ENCODE measurements at regions not wholly inside any gene's neighbourhood (a gene's known extent, or its start where the extent isn't known, plus 50 kb on each side); places are given as distances from the start of the nearest gene placed in this dataset.

DNA sequence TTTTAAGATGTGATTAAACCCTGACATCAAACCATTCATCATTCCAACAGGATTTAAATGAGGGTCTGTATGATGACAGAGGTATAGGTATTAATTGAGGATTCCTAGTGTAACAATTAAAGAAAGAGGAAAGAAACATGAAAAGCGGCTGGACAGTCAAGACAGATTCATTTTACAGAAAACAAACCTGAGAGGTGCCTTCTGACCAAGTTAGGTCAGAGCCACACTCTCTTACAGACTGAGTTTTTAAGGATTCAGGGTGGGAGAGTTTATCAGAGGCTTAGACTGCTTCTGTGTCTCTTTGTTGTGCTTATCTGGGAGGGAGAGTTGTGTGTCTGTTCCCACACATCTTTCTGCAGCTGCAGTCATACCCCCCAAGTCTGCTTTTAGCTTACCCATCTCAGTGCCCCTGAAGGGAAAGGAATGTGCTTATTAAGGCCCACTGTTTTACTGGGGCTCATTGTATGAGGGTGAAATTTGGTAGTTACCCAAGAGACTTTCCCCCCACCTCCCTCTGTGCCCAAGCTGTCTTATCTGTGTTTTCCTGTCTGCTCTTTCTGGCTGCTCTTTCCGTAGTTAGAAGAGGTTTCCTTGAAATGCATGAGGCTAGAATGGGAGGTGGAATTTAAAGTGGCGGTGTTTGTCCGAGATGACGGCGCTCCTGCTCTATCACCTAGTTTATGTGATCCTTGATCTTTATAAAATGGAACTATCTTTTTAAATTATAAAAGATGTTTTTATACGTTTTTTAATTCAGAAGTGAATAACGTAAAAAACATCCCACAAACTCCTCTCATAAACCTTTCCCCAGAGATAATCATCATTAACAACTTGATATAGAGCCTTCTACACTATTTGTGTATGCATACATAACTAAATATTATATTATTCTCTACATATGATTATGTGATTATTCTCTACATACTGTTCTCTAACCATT is 96.0 kb upstream of the TNFSF4 start:
- TF ChIP-seq POLR2A (IDR thresholded peaks at IDR 0.05) (no peak), EP300 (IDR thresholded peaks at IDR 0.05) (no peak)
- H3K27me3 ChIP-seq = no peaks in the 10 kb centered on the region
- no peak overlapping the region for H3K27ac ChIP-seq
- no peak for DNase-seq
- no peaks in the 10 kb centered on the region for H3K4me1 ChIP-seq
- H3K36me3 ChIP-seq = no peaks in the 10 kb centered on the region
- H3K4me3 ChIP-seq = no peak overlapping the region
- WGBS, 2 donors = 57 to 62% methylated on average over 8 of the region's 8 CpGs
- no peaks in the 10 kb centered on the region for H3K9me3 ChIP-seq
- no peak for ATAC-seq (ENCODE audit: low FRiP score in 2 of 2)

- H3K4me1 ChIP-seq = no peaks in the 10 kb centered on the region
- DNase-seq = no peak
- WGBS, 2 donors = 89 to 91% methylated on average over 1 of the region's 1 CpG
- H3K27me3 ChIP-seq = no peaks in the 10 kb centered on the region
- H3K36me3 ChIP-seq = no peaks in the 10 kb centered on the region
- H3K27ac ChIP-seq = no peak overlapping the region
- no peaks in the 10 kb centered on the region for H3K9me3 ChIP-seq
- TF ChIP-seq POLR2A (IDR thresholded peaks at IDR 0.05) (no peak), POLR2AphosphoS5 (IDR thresholded peaks at IDR 0.05) (no peak)
- no peak overlapping the region for H3K4me3 ChIP-seq
- no peak for ATAC-seq (ENCODE audit: low FRiP score in 2 of 2)
These were observed 96.9 kb upstream of the TNFSF4 start for GRCh38 chr1:173303984-173304383.

GRCh38 chr1:173304529-173305227 is 97.5 kb upstream of the TNFSF4 start:
- Histone ChIP-seq H3K4me3 (no peak overlapping the region), H3K27me3 (no peaks in the 10 kb centered on the region), H3K36me3 (no peaks in the 10 kb centered on the region), H3K4me1 (no peaks in the 10 kb centered on the region), H3K27ac (no peak overlapping the region), H3K9me3 (no peaks in the 10 kb centered on the region)
- WGBS, 2 donors = 65 to 71% methylated on average over 1 of the region's 1 CpG
- no peak for TF ChIP-seq EP300 (IDR thresholded peaks at IDR 0.05)
- TF ChIP-seq POLR2AphosphoS5 (IDR thresholded peaks at IDR 0.05) = no peak
- TF ChIP-seq, protein P1, sequence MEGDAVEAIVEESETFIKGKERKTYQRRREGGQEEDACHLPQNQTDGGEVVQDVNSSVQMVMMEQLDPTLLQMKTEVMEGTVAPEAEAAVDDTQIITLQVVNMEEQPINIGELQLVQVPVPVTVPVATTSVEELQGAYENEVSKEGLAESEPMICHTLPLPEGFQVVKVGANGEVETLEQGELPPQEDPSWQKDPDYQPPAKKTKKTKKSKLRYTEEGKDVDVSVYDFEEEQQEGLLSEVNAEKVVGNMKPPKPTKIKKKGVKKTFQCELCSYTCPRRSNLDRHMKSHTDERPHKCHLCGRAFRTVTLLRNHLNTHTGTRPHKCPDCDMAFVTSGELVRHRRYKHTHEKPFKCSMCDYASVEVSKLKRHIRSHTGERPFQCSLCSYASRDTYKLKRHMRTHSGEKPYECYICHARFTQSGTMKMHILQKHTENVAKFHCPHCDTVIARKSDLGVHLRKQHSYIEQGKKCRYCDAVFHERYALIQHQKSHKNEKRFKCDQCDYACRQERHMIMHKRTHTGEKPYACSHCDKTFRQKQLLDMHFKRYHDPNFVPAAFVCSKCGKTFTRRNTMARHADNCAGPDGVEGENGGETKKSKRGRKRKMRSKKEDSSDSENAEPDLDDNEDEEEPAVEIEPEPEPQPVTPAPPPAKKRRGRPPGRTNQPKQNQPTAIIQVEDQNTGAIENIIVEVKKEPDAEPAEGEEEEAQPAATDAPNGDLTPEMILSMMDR (IDR thresholded peaks at IDR 0.05) = no peak
- no peak for TF ChIP-seq POLR2A (IDR thresholded peaks at IDR 0.05)
- ATAC-seq (ENCODE audit: low FRiP score in 2 of 2) (no peak), DNase-seq (no peak)

DNA sequence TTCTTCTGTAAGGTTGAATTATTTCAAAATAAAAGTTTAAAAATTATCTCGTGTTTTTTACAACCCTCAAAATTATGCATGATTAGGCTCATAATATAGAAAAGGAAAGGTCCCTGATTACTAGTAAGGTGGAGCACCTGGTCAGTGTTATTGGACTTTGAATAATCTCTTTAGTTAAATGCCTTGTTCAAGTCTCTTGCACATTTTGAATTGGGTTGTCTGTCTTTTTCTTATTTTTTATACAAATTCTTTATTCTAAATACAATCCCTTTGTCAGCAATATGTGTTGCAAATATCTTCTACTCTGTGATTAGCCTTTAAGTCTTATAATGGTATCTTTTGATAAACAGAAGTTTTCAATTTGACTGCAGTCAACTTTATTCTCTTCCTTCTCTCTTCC is 100.7 kb upstream of the TNFSF4 start:
- ATAC-seq (ENCODE audit: low FRiP score in 2 of 2) (no peak), DNase-seq (no peak)
- Histone ChIP-seq H3K9me3 (no peaks in the 10 kb centered on the region), H3K27me3 (no peaks in the 10 kb centered on the region), H3K27ac (no peak overlapping the region), H3K36me3 (no peaks in the 10 kb centered on the region), H3K4me3 (no peak overlapping the region), H3K4me1 (no peaks in the 10 kb centered on the region)
- TF ChIP-seq EP300 (IDR thresholded peaks at IDR 0.05) = no peak
- WGBS, 2 donors = 79 to 88% methylated on average over 1 of the region's 1 CpG

DNA sequence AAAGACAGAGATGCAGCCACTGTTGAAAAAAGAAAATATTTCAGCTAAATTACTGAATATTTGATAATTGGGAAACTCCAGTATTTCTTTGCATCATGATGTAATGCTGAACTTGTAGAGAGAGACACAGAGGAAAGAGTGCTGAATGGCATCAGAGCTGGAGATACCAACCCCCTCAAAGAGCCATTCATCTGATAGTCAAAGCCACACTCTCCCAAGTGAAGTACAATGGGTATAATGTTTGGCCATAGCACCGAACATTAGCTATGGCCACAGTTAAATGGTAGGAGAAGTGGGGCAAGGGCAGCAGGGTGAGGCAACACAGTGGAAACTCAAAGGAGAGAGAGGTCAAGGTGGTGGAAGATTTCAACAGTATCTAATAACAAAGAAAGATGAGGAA is 107.5 kb upstream of the TNFSF4 start:
- H3K4me3 ChIP-seq = no peak overlapping the region
- H3K27me3 ChIP-seq = no peaks in the 10 kb centered on the region
- H3K4me1 ChIP-seq = no peaks in the 10 kb centered on the region
- DNase-seq = no peak
- no peak overlapping the region for H3K27ac ChIP-seq
- H3K36me3 ChIP-seq = no peaks in the 10 kb centered on the region
- H3K9me3 ChIP-seq = no peaks in the 10 kb centered on the region
- 94 to 100% methylated on average over 1 of the region's 1 CpG for WGBS, 2 donors
- no peak for TF ChIP-seq POLR2A (IDR thresholded peaks at IDR 0.05)
- no peak for TF ChIP-seq POLR2AphosphoS5 (IDR thresholded peaks at IDR 0.05)
- TF ChIP-seq, protein P1 (IDR thresholded peaks at IDR 0.05) = no peak
- TF ChIP-seq EP300 (IDR thresholded peaks at IDR 0.05) = no peak
- no peak for ATAC-seq (ENCODE audit: low FRiP score in 2 of 2)

- TF ChIP-seq EP300 (IDR thresholded peaks at IDR 0.05) (no peak), POLR2A (IDR thresholded peaks at IDR 0.05) (no peak), POLR2AphosphoS5 (IDR thresholded peaks at IDR 0.05) (no peak)
- TF ChIP-seq, protein P1 (IDR thresholded peaks at IDR 0.05) = no peak
- no peak for DNase-seq
- Histone ChIP-seq H3K4me3 (no peak overlapping the region), H3K27me3 (no peaks in the 10 kb centered on the region), H3K4me1 (no peaks in the 10 kb centered on the region), H3K27ac (no peak overlapping the region), H3K36me3 (no peaks in the 10 kb centered on the region), H3K9me3 (no peaks in the 10 kb centered on the region)
- WGBS, 2 donors = 66 to 70% methylated on average over 3 of the region's 3 CpGs
- ATAC-seq (ENCODE audit: low FRiP score in 2 of 2) = no peak
These were observed 108.2 kb upstream of the TNFSF4 start for GRCh38 chr1:173315296-173315695.

Data from upper lobe of left lung (tissue), 6 donors.